A549 (cell line): ENCODE measurements at regions not wholly inside any gene's neighbourhood (a gene's known extent, or its start where the extent isn't known, plus 50 kb on each side); places are given as distances from the start of the nearest gene placed in this dataset.

Experiments
- ATAC-seq, 2 experiments: fragments of 200-7000 bp in 1 of 2; fragments of >200 bp in 1 of 2; cut with Nextera tagmentation in 1 of 2; cut with Tn5 transposase in 1 of 2; 3 replicates each; pipeline versions ENCODE4 v1.8.0 to v1.9.1; 2018 to 2020; ENCODE audit warnings: mild to moderate bottlenecking in 1 of 2, moderate library complexity in 1 of 2
- CTCF ChIA-PET: fragments of 300-600 bp; sonication (Branson Sonifier 250); formaldehyde crosslinking; extraction: SDS; loops from one replicate; lab custom pipeline; 2021; ENCODE audit warnings: antibody characterized with exemption, inconsistent platforms; lab: Yijun Ruan, JAX
- POLR2A ChIA-PET: fragments of 350-600 bp; formaldehyde crosslinking; extraction: SDS; loops from one replicate; lab custom pipeline; 2021; ENCODE audit warnings: antibody characterized with exemption, inconsistent platforms; lab: Yijun Ruan, JAX
- DNase-seq, 2 experiments: peaks; one replicate each; pipeline versions ENCODE4 v3.0.0 to v3.0.0-alpha.2; 2011 to 2016; ENCODE audit warnings: low read depth in 1 of 2, low spot score in 1 of 2
- FAIRE-seq: peaks from 2 replicates; lab custom pipeline; 2011; peaks lifted over from hg19 to GRCh38; lab: Jason Lieb, UNC
- H3K27ac ChIP-seq, 2 experiments: fragments of >200 bp; sonication (Bioruptor Twin); formaldehyde crosslinking; 3 replicates each; pipeline ENCODE4 v1.5.1; 2016 to 2017
- H3K4me1 ChIP-seq: fragments of >200 bp; sonication (Bioruptor Twin); formaldehyde crosslinking; 3 replicates; pipeline ENCODE4 v1.6.1; 2016
- H3K4me2 ChIP-seq: fragments of >200 bp; sonication (Bioruptor Twin); formaldehyde crosslinking; 3 replicates; pipeline ENCODE4 v1.6.1; 2016
- H3K4me3 ChIP-seq: fragments of >200 bp; sonication (Bioruptor Twin); formaldehyde crosslinking; 3 replicates; pipeline ENCODE4 v1.5.1; 2016
- H3K9me3 ChIP-seq: fragments of >200 bp; sonication (Bioruptor Twin); formaldehyde crosslinking; 3 replicates; pipeline ENCODE4 v1.6.1; 2016
- BCL3 ChIP-seq: fragments of >200 bp; sonication (Bioruptor Twin); formaldehyde crosslinking; IDR thresholded peaks from 3 replicates; pipeline ENCODE4 v1.6.1; 2016
- BHLHE40 ChIP-seq: IDR thresholded peaks from 2 replicates; pipeline ENCODE4 v1.6.1; 2012; ENCODE audit warnings: low read depth, low read length, inconsistent platforms
- CBX2 ChIP-seq: fragments of 200-600 bp; sonication (generic); IDR thresholded peaks from 2 replicates; pipeline ENCODE4 v1.6.1; 2016; ENCODE audit warnings: low read depth, mild to moderate bottlenecking, borderline replicate concordance
- CHD4 ChIP-seq: fragments of 200-600 bp; sonication (generic); IDR thresholded peaks from 2 replicates; pipeline ENCODE4 v1.6.1; 2016; ENCODE audit warnings: antibody characterized with exemption, mild to moderate bottlenecking, borderline replicate concordance
- E2F6 ChIP-seq: IDR thresholded peaks from 2 replicates; pipeline ENCODE4 v1.6.1; 2012; ENCODE audit warnings: low read depth, borderline replicate concordance
- EHF ChIP-seq: fragments of 250-450 bp; sonication (Bioruptor Pico); IDR thresholded peaks from 2 replicates; pipeline ENCODE4 v1.5.0; 2020; ENCODE audit warnings: mild to moderate bottlenecking
- EP300 ChIP-seq, 2 experiments: fragments of >200 bp; sonication (Bioruptor Twin); formaldehyde crosslinking; IDR thresholded peaks; 2 replicates in 1 of 2; 3 replicates in 1 of 2; pipeline ENCODE4 v1.6.1; 2016 to 2017
- FOXS1 ChIP-seq: fragments of 250-450 bp; sonication (Bioruptor Pico); IDR thresholded peaks from 2 replicates; pipeline ENCODE4 v1.5.0; 2020; ENCODE audit warnings: mild to moderate bottlenecking, moderate library complexity
- HEYL ChIP-seq: fragments of 250-450 bp; sonication (Bioruptor Pico); IDR thresholded peaks from 2 replicates; pipeline ENCODE4 v1.8.0; 2021; ENCODE audit warnings: mild to moderate bottlenecking, moderate library complexity
- HMGXB4 ChIP-seq: fragments of 250-450 bp; sonication (Bioruptor Pico); IDR thresholded peaks from 2 replicates; pipeline ENCODE4 v1.5.0; 2021; ENCODE audit warnings: mild to moderate bottlenecking, moderate library complexity, borderline replicate concordance
- HOXB13 ChIP-seq: fragments of 250-450 bp; sonication (Bioruptor Pico); IDR thresholded peaks from 2 replicates; pipeline ENCODE4 v1.5.0; 2020; ENCODE audit warnings: low read depth, mild to moderate bottlenecking, moderate library complexity
- JUN ChIP-seq, 2 experiments: fragments of >200 bp; sonication (Bioruptor Twin); formaldehyde crosslinking; IDR thresholded peaks; 2 replicates in 1 of 2; 3 replicates in 1 of 2; pipeline ENCODE4 v1.6.1; 2016 to 2017
- KDM5A ChIP-seq: fragments of 200-600 bp; sonication (generic); IDR thresholded peaks from 2 replicates; pipeline ENCODE4 v1.6.1; 2016; ENCODE audit warnings: antibody characterized with exemption, mild to moderate bottlenecking
- MAFK ChIP-seq: fragments of 450-650 bp; IDR thresholded peaks from 2 replicates; pipeline ENCODE4 v1.6.1; 2014; ENCODE audit not compliant: partially characterized antibody
- MAX ChIP-seq: IDR thresholded peaks from 2 replicates; pipeline ENCODE4 v1.6.1; 2012
- MYC ChIP-seq: IDR thresholded peaks from 2 replicates; pipeline ENCODE4 v1.6.1; 2012; ENCODE audit warnings: mild to moderate bottlenecking, inconsistent platforms, low read length, improper control_type of control experiment, borderline replicate concordance
- NFE2L2 ChIP-seq: fragments of 150-350 bp; conservative IDR thresholded peaks from 2 replicates; pipeline ENCODE4 v1.6.1; 2014; ENCODE audit warnings: low read length
- NR3C1 ChIP-seq: fragments of >200 bp; sonication (Bioruptor Twin); formaldehyde crosslinking; IDR thresholded peaks from 3 replicates; pipeline ENCODE4 v1.6.1; 2017
- PHF8 ChIP-seq: fragments of 200-600 bp; sonication (generic); IDR thresholded peaks from 2 replicates; pipeline ENCODE4 v1.6.1; 2016; ENCODE audit warnings: low read depth, mild to moderate bottlenecking, antibody characterized with exemption, moderate library complexity, borderline replicate concordance
- RARB ChIP-seq: fragments of 250-450 bp; sonication (Bioruptor Pico); IDR thresholded peaks from 2 replicates; pipeline ENCODE4 v1.8.0; 2021; ENCODE audit warnings: mild to moderate bottlenecking, moderate library complexity
- RCOR1 ChIP-seq: fragments of 150-350 bp; IDR thresholded peaks from 2 replicates; pipeline ENCODE4 v1.6.1; 2014; ENCODE audit warnings: antibody characterized with exemption, low read length, low read depth
- RFX5 ChIP-seq: fragments of 450-650 bp; IDR thresholded peaks from 2 replicates; pipeline ENCODE4 v1.7.1; 2014; ENCODE audit warnings: antibody characterized with exemption, mild to moderate bottlenecking, moderate library complexity
- RNF2 ChIP-seq: fragments of 200-600 bp; sonication (generic); IDR thresholded peaks from 2 replicates; pipeline ENCODE4 v1.6.1; 2016; ENCODE audit warnings: low read depth, mild to moderate bottlenecking, antibody characterized with exemption, moderate library complexity, borderline replicate concordance
- SMC3 ChIP-seq: fragments of >200 bp; sonication (Bioruptor Twin); formaldehyde crosslinking; IDR thresholded peaks from 3 replicates; pipeline ENCODE4 v1.6.1; 2018; ENCODE audit warnings: inconsistent platforms
- TFCP2L1 ChIP-seq: fragments of 250-450 bp; sonication (Bioruptor Pico); IDR thresholded peaks from 2 replicates; pipeline ENCODE4 v1.5.0; 2021; ENCODE audit warnings: mild to moderate bottlenecking
- TP53 ChIP-seq: fragments of 250-450 bp; sonication (Bioruptor Pico); IDR thresholded peaks from 2 replicates; pipeline ENCODE4 v1.5.0; 2021; ENCODE audit warnings: mild to moderate bottlenecking, moderate library complexity
- ZNF302 ChIP-seq: fragments of 250-450 bp; sonication (Bioruptor Pico); IDR thresholded peaks from 2 replicates; pipeline ENCODE4 v1.9.0; 2021; ENCODE audit warnings: inconsistent platforms, mild to moderate bottlenecking, moderate library complexity
- ZSCAN20 ChIP-seq: fragments of 250-450 bp; sonication (Bioruptor Pico); IDR thresholded peaks from 2 replicates; pipeline ENCODE4 v1.8.0; 2022; ENCODE audit warnings: mild to moderate bottlenecking, moderate library complexity
- WGBS: methylation state at CpG from one replicate; pipeline ENCODE4 v1.1.6; 2017; ENCODE audit errors: missing lambda C conversion rate; 5-methylcytosine and 5-hydroxymethylcytosine counted together

GRCh38 chr2:10221443-10221842 is 81.3 kb upstream of the HPCAL1 start:
- TF ChIP-seq HOXB13 (CRISPR knock-in tag) (no peak), MYC (no peak), ZNF302 (CRISPR knock-in tag) (no peak), CHD4 (no peak), PHF8 (no peak), BCL3 (no peak), EP300 (IDR thresholded peaks at IDR 0.05) (no peak), HEYL (CRISPR knock-in tag) (no peak), RFX5 (no peak), TP53 (CRISPR knock-in tag) (no peak), MAX (no peak), HMGXB4 (CRISPR knock-in tag) (no peak)
- TF ChIP-seq, all 56 proteins: peak for 0
- FAIRE-seq, result no peak
- ATAC-seq, result no peak
- no peaks in the 10 kb centered on the region for H3K9me3 ChIP-seq
- no peak overlapping the region for H3K4me2 ChIP-seq
- H3K27ac ChIP-seq, result no peak overlapping the region
- DNase-seq, result no peak
- H3K4me3 ChIP-seq, result no peak overlapping the region
- ChIA-PET CTCF (interaction anchor here (0.7 to 1.4 kb wide), 3 partner anchors 45 to 188 kb away, joined by 3 to 5 read pairs (median 3); no protein-coding TSS in a partner anchor), POLR2A (no interaction called here)
- 78% methylated on average over 11 of the region's 11 CpGs for WGBS
- no peaks in the 10 kb centered on the region for H3K4me1 ChIP-seq

GRCh38 chr2:10221976-10222870 is 80.5 kb upstream of the HPCAL1 start:
- TF ChIP-seq PHF8 (no peak), ZSCAN20 (CRISPR knock-in tag) (no peak), TFCP2L1 (CRISPR knock-in tag) (no peak), KDM5A (no peak), JUN (IDR thresholded peaks at IDR 0.05) (no peak), RARB (no peak), MAFK (no peak), MYC (no peak), MAX (no peak), FOXS1 (CRISPR knock-in tag) (no peak), RFX5 (no peak), NR3C1 (no peak), CBX2 (no peak), NFE2L2 (no peak), RNF2 (no peak), RCOR1 (no peak), E2F6 (no peak), SMC3 (no peak), BHLHE40 (no peak), EHF (CRISPR knock-in tag) (no peak)
- Histone ChIP-seq H3K27ac (no peak overlapping the region), H3K4me1 (peaks cover 4% of the 10 kb centered on the region; the same call in 1 of the 3 replicates), H3K4me3 (no peak overlapping the region), H3K4me2 (no peak overlapping the region), H3K9me3 (no peaks in the 10 kb centered on the region)
- POLR2A ChIA-PET, result no interaction called here
- CTCF ChIA-PET, result interaction anchor here (0.7 to 1.4 kb wide), 2 partner anchors 44 to 58 kb away, joined by 3 read pairs; no protein-coding TSS in a partner anchor
- DNase-seq (no peak), FAIRE-seq (no peak), ATAC-seq (no peak)
- WGBS, result 81% methylated on average over 19 of the region's 19 CpGs
